ENCODE measurements at regions not wholly inside any gene's neighbourhood (a gene's known extent, or its start where the extent isn't known, plus 50 kb on each side); places are given as distances from the start of the nearest gene placed in this dataset.
"Not testable (repeated sequence)": the region's sequence is repeated elsewhere in the genome, so short reads cannot be mapped to it uniquely, and the experiment has no call there.

DNA sequence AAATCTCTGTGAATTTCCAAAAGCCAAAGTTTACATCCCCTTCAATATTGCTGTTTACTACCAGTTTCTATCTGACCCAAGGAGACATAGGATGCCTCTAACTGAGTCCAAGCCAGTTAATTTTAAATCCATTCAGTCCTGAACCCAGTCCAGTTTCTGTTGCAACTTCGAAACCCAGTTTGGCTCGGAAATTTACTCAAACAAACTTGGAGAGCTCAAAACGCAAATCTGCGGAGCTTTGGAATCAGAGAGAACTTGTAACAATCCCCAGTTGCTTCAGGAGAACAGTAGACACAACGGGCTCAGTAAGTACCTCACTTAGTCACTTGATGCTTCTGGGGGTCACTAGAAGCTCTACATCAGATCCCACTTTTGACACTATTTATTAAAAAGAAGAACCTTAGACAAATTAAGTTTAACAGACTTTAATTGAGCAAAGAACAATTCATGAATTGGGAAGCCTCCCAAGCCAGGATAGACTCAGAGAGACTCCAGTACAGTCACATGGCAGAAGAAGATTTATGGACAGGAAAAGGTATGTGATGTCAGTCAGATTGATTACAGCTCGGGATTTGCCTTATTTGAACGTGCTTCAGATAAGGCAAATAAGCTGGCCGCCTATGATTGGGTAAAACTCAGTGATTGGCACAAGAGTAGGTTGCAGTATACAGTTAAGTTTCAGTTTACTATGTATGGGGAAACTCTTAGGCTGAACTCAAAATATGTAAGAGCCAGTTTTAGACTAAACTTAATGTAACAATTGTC, 118.0 kb downstream of the RFPL4B start:
- DNase-seq, result no peak

- DNase-seq, result no peak
Measured at GRCh38 chr6:112466373-112467151, 119.4 kb downstream of the RFPL4B start.

DNA sequence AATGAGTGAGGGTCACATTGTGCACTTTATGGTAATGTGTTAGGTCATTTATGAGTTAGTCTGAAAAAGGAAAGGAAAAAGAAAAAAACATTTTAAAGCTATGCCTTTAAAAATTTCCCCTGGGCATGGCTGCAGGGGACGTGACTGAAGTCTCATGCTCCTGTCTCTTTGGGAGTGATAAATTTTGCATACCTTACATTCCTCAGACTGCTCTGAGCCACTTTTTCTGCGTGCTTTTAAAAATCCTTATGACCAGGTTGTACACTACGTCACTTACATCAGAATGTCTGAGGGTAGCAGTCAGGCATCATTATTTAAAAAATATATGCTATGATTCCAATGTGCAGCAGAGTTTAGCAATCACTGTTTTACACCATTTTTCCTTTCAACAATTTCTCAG, 121.2 kb downstream of the RFPL4B start:
- no peak for DNase-seq

DNA sequence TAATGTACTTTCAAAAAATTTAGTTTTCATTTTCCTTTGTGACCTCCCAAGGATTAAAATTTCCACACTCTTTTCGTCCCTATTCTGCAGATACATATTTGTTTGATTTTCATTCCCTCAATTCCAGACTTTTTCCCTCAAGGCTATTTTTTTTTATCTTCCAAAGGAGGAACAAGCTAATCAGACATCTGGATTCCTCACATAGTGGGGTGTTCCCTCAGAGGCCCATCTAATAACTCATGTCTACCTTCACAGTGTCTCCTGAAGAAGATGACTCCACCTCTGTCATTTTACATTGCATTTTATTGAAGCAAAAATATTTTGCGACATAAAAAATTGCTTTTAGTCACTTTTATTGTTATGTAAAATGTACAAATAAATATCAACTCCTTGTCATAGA, 122.2 kb downstream of the RFPL4B start:
- no peak for DNase-seq

- DNase-seq, result no peak
Measured at GRCh38 chr6:112470376-112470775, 123.2 kb downstream of the RFPL4B start.

DNA sequence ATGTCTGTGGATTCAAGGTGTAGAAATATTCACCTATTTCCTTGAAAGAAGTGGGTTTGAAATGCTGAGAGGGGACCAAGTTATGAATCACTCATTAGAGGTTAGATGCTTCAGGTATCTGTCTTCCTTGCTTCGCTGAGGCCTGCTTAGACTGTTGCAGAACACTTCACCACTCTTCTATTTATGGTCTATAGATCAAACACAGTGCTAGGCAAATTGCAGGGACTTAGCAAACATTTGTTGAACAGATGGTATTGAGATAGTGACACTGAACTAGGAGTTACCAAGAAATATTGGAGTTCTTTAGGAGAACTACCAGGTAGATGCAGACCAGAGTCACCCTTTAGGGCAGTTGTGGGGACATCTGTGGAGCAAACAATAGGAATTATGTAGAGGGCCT, 123.8 kb downstream of the RFPL4B start:
- no peak for DNase-seq

DNA sequence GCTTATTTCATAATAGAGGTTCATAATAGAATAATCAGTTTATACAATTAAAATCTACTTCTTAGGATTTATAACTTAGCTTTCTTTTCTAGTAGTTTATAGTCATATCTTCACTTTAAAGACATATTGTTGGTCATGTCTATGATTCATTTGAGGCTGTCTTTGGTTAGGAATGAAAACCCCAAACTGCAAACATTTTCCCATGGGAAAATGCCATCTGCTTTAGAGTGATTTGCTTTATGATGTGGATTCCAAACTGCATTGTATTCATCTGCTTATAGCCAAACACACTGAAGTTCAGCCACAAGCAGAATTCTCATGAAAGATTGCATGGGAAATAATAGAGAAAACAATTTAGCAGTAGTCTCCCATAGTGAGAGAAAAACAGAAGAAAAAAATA, 128.0 kb downstream of the RFPL4B start:
- peak; percentile 65 for DNase-seq

DNA sequence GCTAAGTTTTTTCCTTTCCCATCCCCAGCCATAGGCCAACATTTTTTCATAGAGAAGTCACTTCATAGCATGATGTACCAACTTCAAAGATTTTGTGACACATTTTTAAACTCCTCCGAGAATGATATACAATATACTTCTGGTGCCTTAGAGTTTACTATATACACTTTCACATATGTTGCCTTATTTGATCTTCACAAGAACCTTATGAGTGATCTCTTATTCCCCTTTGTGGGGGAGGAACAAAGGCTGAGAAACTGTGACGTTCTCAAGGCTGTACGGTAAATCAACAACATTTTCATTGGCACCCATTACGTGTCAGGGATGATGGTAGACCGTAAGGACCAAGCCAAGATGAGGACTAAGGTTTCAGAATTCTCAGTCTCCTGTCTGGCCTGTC, 130.0 kb downstream of the RFPL4B start:
- DNase-seq, result no peak

- no peak for DNase-seq
Measured at GRCh38 chr6:112478036-112478435, 130.9 kb downstream of the RFPL4B start.

DNA sequence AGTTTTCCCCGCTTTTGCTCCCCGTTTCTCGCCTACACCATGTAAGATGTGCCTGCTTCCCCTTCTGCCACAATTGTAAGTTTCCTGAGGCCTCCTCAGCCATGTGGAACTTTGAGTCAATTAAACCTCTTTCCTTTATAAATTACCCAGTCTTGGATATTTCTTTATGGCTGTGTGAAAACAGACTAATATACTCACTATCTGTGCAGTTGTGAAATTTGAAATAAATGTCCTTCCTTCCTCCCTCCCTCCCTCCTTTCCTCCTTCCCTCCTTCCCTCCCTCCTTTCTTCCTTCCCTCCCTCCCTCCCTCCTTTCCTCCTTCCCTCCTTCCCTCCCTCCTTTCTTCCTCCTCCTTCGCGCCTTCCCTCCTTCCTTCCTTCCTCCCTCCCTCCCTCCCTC, 132.8 kb downstream of the RFPL4B start:
- not testable (repeated sequence) for DNase-seq

- DNase-seq, result no peak
Measured at GRCh38 chr6:112480553-112480952, 133.4 kb downstream of the RFPL4B start.

DNA sequence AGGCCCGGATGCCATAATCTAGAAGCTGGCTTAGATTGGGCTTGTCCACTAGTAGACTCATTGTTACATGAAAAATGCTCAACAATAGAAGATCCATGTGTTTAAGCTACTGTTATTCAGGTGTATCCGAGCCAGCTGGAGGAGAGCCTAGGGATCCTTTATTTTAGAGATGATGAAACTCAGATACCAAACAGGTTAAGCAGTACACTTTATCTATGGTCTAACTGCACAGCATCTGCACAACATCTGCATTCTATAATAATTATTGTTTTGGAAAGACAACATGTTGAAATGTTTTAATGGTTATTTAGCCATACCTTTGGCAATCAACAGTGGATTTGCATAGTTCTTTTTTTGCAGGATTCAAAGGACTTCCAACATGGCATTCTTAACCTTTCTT, 134.1 kb downstream of the RFPL4B start:
- DNase-seq, result no peak

GRCh38 chr6:112482373-112482772, 135.2 kb downstream of the RFPL4B start:
- DNase-seq, result no peak

DNA sequence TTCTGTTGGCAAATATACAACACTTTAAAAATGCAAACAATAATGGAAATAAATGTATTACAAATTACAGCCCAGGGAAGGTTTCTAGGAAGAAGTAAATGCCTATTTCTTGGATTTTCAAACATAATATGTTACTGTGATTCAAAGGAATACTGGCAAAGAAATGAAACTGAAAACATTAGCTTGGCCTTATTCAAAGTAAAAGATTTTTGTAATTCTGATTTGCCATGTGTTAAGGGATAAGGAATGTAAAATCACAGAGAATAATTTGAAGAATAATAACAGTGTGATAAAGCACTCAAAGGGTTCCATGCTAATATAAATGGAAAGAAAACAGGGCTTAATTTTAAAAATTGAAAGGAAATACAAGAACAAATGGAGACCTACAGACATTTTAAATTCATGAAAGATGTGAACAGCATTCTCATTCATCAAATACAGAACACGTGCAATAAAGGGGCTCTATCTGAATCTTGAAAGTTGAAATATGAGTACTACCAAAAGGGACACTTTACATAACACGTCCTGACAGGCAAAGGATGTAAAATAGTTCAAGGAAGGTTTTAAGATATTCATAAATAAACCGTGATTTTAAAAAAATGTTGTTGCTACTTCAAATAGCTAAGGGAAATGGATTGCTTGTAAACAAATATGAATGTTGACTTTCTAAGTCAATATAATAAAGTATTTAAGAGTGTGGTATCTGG, 138.1 kb downstream of the RFPL4B start:
- DNase-seq, result no peak

DNA sequence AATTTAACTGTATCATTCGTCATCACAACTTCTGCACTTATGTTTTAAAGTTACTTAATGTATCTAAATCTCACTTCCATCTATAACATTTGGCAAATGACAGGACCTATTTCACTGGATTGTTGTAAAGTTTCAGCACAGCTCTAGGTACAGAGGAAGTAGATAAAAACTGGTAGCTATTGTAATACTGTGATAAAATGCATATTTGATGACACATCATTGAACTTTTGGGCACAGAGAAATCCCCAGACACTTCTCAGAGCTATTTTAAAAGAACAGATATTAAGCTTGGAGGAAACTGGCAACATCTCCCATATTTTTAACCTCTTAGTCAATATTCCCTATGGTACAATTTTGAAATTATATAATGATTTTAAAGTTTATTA, 138.7 kb downstream of the RFPL4B start:
- DNase-seq, result no peak

DNA sequence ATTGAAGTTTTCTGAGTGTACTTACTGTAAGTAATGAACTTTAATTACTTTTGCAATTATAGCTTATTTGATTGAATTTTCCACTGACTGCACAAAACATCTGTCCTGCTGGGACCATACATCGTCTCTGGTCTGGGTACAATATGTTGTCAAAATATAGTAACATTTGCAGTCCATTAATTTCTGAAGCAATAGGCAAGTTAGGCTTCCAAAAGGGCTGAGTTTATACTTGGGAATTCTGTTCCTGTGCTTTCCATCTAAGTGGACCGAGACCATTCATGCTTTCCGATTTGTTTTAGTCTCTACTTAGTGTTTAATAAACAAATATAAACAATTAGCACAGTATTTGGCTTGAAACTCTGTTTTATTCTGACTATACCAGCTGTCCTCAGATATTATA, 139.3 kb downstream of the RFPL4B start:
- DNase-seq, result no peak

DNA sequence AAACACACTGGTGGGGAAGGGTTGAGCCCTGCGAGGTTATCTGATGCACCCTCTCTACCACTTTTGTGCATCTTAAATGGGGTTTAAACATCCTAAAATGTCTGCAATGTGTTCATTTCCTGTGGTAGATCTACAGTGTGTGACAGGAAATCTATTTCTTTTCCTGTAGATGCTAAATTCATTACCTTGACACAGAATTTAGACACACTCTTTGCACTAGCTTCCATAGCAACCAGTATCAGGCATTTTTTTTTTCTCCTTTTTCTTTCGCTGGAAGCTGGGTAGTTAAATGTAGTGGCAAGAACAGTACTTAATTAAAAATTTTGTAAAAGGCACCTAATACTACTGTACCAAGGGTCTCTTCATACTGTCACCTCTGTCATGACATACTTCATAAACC, 141.1 kb downstream of the RFPL4B start:
- DNase-seq, result no peak

DNA sequence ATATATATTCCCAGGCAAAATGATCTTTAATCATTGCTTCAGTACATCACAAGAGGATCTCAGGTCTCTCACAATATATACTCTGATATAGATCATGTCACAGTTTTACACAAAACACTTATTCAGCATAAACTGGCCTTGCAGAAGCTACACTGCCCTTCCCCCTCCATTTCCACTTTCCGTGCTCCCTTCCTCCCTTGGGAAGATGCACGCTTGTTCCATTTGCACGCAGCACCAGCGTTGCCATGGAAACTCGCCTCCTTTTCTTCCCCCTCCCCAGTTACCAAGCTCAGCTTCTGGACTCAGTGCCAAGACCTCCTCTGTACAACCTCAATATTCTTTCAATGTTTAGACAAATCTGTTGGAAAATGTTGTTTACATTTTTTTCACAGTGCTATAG, 154.6 kb downstream of the RFPL4B start:
- peak; percentile 53 for DNase-seq

GRCh38 chr6:112502351-112503090, 155.4 kb downstream of the RFPL4B start:
- DNase-seq, result peak; percentile 18

DNA sequence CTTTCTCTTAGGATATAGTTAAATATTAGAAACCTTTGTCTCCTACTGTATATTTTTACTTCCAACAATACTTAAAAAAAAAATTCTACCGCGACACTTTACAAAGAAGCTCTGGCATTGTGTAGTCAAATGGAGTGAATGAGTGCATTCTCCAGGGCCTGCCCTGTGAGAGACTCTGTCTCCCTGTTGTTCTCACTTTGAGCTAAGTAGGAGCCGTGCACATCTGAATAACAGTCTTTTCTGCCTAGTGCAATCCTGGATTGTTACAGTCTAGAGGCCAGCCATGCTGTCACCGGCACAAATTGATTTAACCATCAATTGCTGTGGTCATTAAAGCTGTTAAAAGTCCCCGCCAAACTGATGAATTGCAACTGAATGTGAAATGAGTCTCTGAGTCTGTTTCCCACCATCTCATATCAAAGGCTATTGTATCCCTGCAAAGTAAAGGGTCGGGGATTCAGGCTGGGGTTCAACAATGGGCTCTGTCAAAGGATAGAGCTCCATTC, 156.0 kb downstream of the RFPL4B start:
- no peak for DNase-seq

DNA sequence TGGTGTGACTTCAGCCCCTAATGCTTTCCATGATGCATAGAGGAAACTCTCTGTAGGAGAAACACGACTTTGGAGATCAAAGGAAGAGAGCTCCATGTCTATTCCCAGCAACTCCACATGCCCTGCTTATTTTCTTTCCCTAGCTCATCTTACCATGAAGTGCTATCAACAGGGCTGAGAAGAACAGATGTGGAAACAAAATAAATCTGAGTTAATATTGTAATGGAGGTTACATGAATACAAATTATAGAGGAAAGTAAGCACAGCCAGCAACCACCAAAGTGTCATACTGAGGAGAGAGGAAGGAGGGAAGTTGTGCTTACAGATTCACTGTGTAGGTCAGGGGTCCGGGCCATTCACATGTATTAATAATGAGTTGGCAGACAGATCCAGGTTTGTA, 157.5 kb downstream of the RFPL4B start:
- DNase-seq, result no peak

GRCh38 chr6:112511441-112511840, 164.3 kb downstream of the RFPL4B start:
- DNase-seq, result no peak

GRCh38 chr6:112513175-112513574, 166.0 kb downstream of the RFPL4B start:
- no peak for DNase-seq
